Gastroesophageal sphincter (tissue), 4 donors: ENCODE measurements at regions not wholly inside any gene's neighbourhood (a gene's known extent, or its start where the extent isn't known, plus 50 kb on each side); places are given as distances from the start of the nearest gene placed in this dataset.
A peak's percentile ranks its signal among the peaks of the same experiment; 100 is the strongest.

Experiments
- ATAC-seq: fragments of 150-250 bp; one replicate; pipeline ENCODE4 v1.9.1; 2016; ENCODE audit warnings: mild to moderate bottlenecking, moderate library complexity
- H3K27ac ChIP-seq, 4 donors: fragments of 200-600 bp; sonication (generic) in 3 of 4; 1 replicate in 3 of 4; 2 replicates in 1 of 4; pipeline ENCODE4 v1.5.1; 2016 to 2019
- H3K27me3 ChIP-seq: fragments of 200-600 bp; sonication (generic); one replicate; pipeline ENCODE4 v1.5.1; 2019
- H3K36me3 ChIP-seq, 2 donors: fragments of 200-600 bp; sonication (generic); one replicate each; pipeline ENCODE4 v1.5.1; 2019; ENCODE audit warnings: control low read depth in 1 of 2
- H3K4me1 ChIP-seq, 3 donors: fragments of 200-600 bp; sonication (generic); 1 replicate in 2 of 3; 2 replicates in 1 of 3; pipeline ENCODE4 v1.5.1; 2016 to 2019; ENCODE audit warnings: control low read depth in 2 of 3
- H3K4me3 ChIP-seq, 2 donors: fragments of 200-600 bp; sonication (generic); one replicate each; pipeline ENCODE4 v1.5.1; 2019; ENCODE audit warnings: mild to moderate bottlenecking in 1 of 2, moderate library complexity in 1 of 2
- H3K9me3 ChIP-seq, 3 donors: fragments of 200-600 bp; sonication (generic); one replicate each; pipeline ENCODE4 v1.5.1; 2017 to 2019; ENCODE audit warnings: control low read depth in 2 of 3
- CTCF ChIP-seq, 4 experiments: fragments of 200-600 bp in 2 of 4; fragments of 450-650 bp in 2 of 4; sonication (generic) in 1 of 4; IDR thresholded peaks; one replicate each; pipeline ENCODE4 v1.5.1; 2017 to 2019; ENCODE audit warnings: antibody characterized with exemption in 4 of 4, mild to moderate bottlenecking in 2 of 4, moderate library complexity in 2 of 4
- EP300 ChIP-seq: sonication (generic); formaldehyde crosslinking; IDR thresholded peaks from one replicate; pipeline ENCODE4 v1.6.1; 2017; ENCODE audit warnings: antibody characterized with exemption, mild to moderate bottlenecking
- POLR2A ChIP-seq, 2 donors: fragments of 450-650 bp; IDR thresholded peaks; one replicate each; pipeline ENCODE4 v1.6.1; 2017; ENCODE audit warnings: antibody characterized with exemption in 2 of 2, mild to moderate bottlenecking in 2 of 2, moderate library complexity in 1 of 2
- POLR2AphosphoS5 ChIP-seq: sonication (generic); formaldehyde crosslinking; IDR thresholded peaks from one replicate; pipeline ENCODE4 v1.6.1; 2017; ENCODE audit warnings: antibody characterized with exemption
- WGBS, 2 donors: methylation state at CpG; one replicate each; pipeline ENCODE4 v1.1.5; 2018; ENCODE audit warnings: low coverage in 1 of 2; 5-methylcytosine and 5-hydroxymethylcytosine counted together

GRCh38 chr3:107251819-107252218 is 125.4 kb upstream of the CCDC54 start:
- TF ChIP-seq POLR2A (IDR thresholded peaks at IDR 0.05) (no peak), POLR2AphosphoS5 (no peak), EP300 (no peak), CTCF (IDR thresholded peaks at IDR 0.05) (no peak)
- WGBS, 2 donors: 90 to 93% methylated on average over 3 of the region's 5 CpGs

GRCh38 chr3:107256963-107257362 is 120.3 kb upstream of the CCDC54 start:
- no peaks in the 10 kb centered on the region for H3K4me1 ChIP-seq
- H3K27ac ChIP-seq: no peak overlapping the region
- H3K36me3 ChIP-seq: no peaks in the 10 kb centered on the region
- H3K4me3 ChIP-seq: no peak overlapping the region
- no peak for ATAC-seq
- no peaks in the 10 kb centered on the region for H3K27me3 ChIP-seq
- WGBS, 2 donors: 0% methylated on average over 1 of the region's 1 CpG
- H3K9me3 ChIP-seq: no peaks in the 10 kb centered on the region
- TF ChIP-seq CTCF (IDR thresholded peaks at IDR 0.05): no peak
- no peak for TF ChIP-seq POLR2AphosphoS5
- TF ChIP-seq EP300: no peak
- no peak for TF ChIP-seq POLR2A (IDR thresholded peaks at IDR 0.05)

More at GRCh38 chr3:107251819-107252218, 125.4 kb upstream of the CCDC54 start:
- no peak for ATAC-seq
- H3K27me3 ChIP-seq: no peaks in the 10 kb centered on the region
- H3K9me3 ChIP-seq: no peaks in the 10 kb centered on the region
- no peak overlapping the region for H3K27ac ChIP-seq
- H3K36me3 ChIP-seq: peaks cover 0 to 39% of the 10 kb centered on the region in 2 donors
- no peaks in the 10 kb centered on the region for H3K4me1 ChIP-seq
- no peak overlapping the region for H3K4me3 ChIP-seq

DNA sequence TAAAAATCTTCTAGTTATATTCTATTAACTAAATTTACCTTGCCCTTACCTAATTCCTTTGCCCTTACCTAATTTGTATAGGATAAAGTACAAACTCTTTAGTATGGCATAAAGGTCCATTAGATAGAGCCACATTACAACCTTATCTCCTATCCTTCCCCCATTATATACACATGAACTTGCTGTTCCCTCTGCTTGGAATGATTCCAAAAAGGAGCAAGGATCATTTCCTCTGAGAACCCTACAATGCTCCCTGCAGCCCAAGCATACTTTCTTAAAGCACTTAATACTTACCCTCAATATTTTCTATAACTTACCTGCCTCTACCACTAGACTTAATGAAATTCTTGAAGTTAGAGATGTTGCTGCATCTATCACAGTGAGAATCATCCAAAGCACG is 118.9 kb upstream of the CCDC54 start:
- no peak for TF ChIP-seq POLR2AphosphoS5
- no peak for TF ChIP-seq CTCF (IDR thresholded peaks at IDR 0.05)
- no peak for TF ChIP-seq EP300
- TF ChIP-seq POLR2A (IDR thresholded peaks at IDR 0.05): no peak
- whole genome bisulfite sequencing, 2 donors: 100% methylated on average over 1 of the region's 1 CpG; no CpG with 5 or more reads in 1 of the 2 donors
- Histone ChIP-seq H3K27ac (no peak overlapping the region), H3K27me3 (no peaks in the 10 kb centered on the region), H3K9me3 (no peaks in the 10 kb centered on the region), H3K36me3 (no peaks in the 10 kb centered on the region), H3K4me1 (no peaks in the 10 kb centered on the region), H3K4me3 (no peak overlapping the region)
- no peak for ATAC-seq

GRCh38 chr3:107260207-107260606 is 117.0 kb upstream of the CCDC54 start:
- no peak overlapping the region for H3K27ac ChIP-seq
- H3K4me1 ChIP-seq: no peaks in the 10 kb centered on the region
- no peak for ATAC-seq
- H3K27me3 ChIP-seq: no peaks in the 10 kb centered on the region
- TF ChIP-seq CTCF (IDR thresholded peaks at IDR 0.05) (no peak), POLR2AphosphoS5 (no peak), POLR2A (IDR thresholded peaks at IDR 0.05) (no peak), EP300 (no peak)
- 75 to 92% methylated on average over 1 of the region's 1 CpG for WGBS, 2 donors
- H3K9me3 ChIP-seq: no peaks in the 10 kb centered on the region
- H3K36me3 ChIP-seq: no peaks in the 10 kb centered on the region
- H3K4me3 ChIP-seq: no peak overlapping the region

DNA sequence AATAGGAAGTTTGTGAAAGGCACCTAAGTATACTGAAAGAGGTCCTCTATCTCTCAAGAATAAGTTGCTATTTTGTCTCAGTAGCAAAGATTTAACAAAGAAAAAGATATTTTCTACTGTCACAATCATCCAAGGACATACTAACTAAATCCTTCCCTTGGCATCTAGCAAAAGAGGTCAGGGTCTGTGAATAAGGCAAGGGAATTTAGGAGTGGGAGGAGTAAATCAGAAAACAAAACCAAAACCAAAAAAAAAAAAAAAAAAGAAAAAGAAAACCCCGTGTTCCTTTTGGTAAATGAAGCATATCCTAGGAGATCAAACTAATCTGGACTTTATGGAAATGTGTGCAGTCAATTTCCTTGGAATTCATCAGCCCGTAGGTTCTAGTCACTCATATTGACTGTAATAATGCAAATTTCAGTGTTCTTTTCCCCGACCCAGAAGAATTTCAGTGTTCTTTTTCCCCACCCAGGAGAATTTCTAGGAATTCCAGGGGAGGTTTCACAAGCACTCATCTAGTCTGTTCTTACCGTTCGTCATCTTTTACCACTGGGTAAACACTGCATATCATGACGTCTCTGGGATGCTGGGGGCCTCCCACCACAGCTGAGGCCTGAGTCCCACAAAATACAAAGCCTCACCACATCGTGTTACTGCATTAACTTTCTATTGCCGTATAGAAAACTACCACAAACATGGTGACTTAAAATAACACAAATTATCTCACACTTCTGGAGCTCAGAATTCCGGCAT is 113.8 kb upstream of the CCDC54 start:
- no peak overlapping the region for H3K27ac ChIP-seq
- 65 to 80% methylated on average over 8 of the region's 9 CpGs for WGBS, 2 donors
- no peak for TF ChIP-seq POLR2AphosphoS5
- no peak for TF ChIP-seq EP300
- H3K4me1 ChIP-seq: no peaks in the 10 kb centered on the region
- no peaks in the 10 kb centered on the region for H3K9me3 ChIP-seq
- H3K27me3 ChIP-seq: no peaks in the 10 kb centered on the region
- peak; percentile 55 for ATAC-seq
- H3K4me3 ChIP-seq: peak overlapping the region in 1 of 2 donors; percentile 7
- no peaks in the 10 kb centered on the region for H3K36me3 ChIP-seq
